ENCODE measurements at regions not wholly inside any gene's neighbourhood (a gene's known extent, or its start where the extent isn't known, plus 50 kb on each side); places are given as distances from the start of the nearest gene placed in this dataset.

DNA sequence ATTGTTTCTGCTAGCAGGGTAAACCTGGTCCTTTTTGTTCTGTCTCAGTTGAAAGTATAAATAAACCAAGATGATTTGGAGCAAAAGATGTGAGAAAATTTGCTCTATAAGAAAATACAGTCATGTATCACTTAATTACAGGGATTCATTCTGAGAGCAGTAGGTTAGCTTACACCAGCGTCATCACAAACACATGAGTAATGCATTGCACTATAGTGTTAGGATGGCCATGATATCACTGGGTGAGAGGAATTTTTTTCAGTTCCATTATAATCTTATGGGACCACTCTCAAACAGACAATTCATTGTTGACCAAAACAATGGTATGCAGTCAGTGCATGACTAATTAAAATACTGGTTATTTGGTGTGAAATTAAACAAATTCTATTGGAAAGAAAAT is 430.9 kb downstream of the CHSY3 start:
- no peaks in the 10 kb centered on the region for H3K4me1 ChIP-seq (ENCODE audit: control insufficient read depth, insufficient read depth, low read length)
- H3K36me3 ChIP-seq (ENCODE audit: control insufficient read depth in 2 of 2, insufficient read depth in 1 of 2, low read length in 2 of 2), result no peaks in the 10 kb centered on the region
- H3K9me3 ChIP-seq (ENCODE audit: control insufficient read depth, insufficient read depth, low read depth, low read length), result no peaks in the 10 kb centered on the region
- no peak for TF ChIP-seq REPIN1 (tag by site-specific recombination; IDR thresholded peaks at IDR 0.05; ENCODE audit: low read depth)
- TF ChIP-seq, protein P1, sequence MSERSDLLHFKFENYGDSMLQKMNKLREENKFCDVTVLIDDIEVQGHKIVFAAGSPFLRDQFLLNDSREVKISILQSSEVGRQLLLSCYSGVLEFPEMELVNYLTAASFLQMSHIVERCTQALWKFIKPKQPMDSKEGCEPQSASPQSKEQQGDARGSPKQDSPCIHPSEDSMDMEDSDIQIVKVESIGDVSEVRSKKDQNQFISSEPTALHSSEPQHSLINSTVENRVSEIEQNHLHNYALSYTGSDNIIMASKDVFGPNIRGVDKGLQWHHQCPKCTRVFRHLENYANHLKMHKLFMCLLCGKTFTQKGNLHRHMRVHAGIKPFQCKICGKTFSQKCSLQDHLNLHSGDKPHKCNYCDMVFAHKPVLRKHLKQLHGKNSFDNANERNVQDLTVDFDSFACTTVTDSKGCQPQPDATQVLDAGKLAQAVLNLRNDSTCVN (tag by site-specific recombination; optimal IDR thresholded peaks at IDR 0.05), result no peak
- no peak for TF ChIP-seq ZNF785 (tag by site-specific recombination; IDR thresholded peaks at IDR 0.05)
- TF ChIP-seq TCF7L2 (IDR thresholded peaks at IDR 0.05; ENCODE audit: borderline replicate concordance, low read depth, low read length), result no peak
- no peak for TF ChIP-seq ZNF24 (tag by site-specific recombination; IDR thresholded peaks at IDR 0.05)
- no peak for TF ChIP-seq ZNF157 (tag by site-specific recombination; IDR thresholded peaks at IDR 0.05)
- TF ChIP-seq MEIS1 (CRISPR knock-in tag; IDR thresholded peaks at IDR 0.05; ENCODE audit: borderline replicate concordance), result no peak
- TF ChIP-seq ZNF423 (tag by site-specific recombination; IDR thresholded peaks at IDR 0.05), result no peak
- no peak for TF ChIP-seq ZFP37 (tag by site-specific recombination; IDR thresholded peaks at IDR 0.05)
- TF ChIP-seq ZNF175 (tag by site-specific recombination; IDR thresholded peaks at IDR 0.05), result no peak
- no peak for TF ChIP-seq ZNF596 (tag by site-specific recombination; IDR thresholded peaks at IDR 0.05)
- TF ChIP-seq, protein P2, sequence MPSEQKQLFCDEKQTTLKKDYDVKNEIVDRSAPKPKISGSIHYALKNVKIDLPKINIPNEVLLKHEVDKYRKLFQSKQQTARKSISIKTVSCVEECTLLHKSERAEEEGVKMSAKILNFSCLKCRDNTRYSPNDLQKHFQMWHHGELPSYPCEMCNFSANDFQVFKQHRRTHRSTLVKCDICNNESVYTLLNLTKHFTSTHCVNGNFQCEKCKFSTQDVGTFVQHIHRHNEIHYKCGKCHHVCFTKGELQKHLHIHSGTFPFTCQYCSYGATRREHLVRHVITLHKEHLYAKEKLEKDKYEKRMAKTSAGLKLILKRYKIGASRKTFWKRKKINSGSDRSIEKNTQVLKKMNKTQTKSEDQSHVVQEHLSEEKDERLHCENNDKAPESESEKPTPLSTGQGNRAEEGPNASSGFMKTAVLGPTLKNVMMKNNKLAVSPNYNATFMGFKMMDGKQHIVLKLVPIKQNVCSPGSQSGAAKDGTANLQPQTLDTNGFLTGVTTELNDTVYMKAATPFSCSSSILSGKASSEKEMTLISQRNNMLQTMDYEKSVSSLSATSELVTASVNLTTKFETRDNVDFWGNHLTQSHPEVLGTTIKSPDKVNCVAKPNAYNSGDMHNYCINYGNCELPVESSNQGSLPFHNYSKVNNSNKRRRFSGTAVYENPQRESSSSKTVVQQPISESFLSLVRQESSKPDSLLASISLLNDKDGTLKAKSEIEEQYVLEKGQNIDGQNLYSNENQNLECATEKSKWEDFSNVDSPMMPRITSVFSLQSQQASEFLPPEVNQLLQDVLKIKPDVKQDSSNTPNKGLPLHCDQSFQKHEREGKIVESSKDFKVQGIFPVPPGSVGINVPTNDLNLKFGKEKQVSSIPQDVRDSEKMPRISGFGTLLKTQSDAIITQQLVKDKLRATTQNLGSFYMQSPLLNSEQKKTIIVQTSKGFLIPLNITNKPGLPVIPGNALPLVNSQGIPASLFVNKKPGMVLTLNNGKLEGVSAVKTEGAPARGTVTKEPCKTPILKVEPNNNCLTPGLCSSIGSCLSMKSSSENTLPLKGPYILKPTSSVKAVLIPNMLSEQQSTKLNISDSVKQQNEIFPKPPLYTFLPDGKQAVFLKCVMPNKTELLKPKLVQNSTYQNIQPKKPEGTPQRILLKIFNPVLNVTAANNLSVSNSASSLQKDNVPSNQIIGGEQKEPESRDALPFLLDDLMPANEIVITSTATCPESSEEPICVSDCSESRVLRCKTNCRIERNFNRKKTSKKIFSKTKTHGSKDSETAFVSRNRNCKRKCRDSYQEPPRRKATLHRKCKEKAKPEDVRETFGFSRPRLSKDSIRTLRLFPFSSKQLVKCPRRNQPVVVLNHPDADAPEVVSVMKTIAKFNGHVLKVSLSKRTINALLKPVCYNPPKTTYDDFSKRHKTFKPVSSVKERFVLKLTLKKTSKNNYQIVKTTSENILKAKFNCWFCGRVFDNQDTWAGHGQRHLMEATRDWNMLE (tag by site-specific recombination; conservative IDR thresholded peaks at IDR 0.05; ENCODE audit: low read depth), result no peak
- TF ChIP-seq GFI1B (tag by site-specific recombination; IDR thresholded peaks at IDR 0.05), result no peak
- no peak for TF ChIP-seq ZNF214 (tag by site-specific recombination; IDR thresholded peaks at IDR 0.05; ENCODE audit: borderline replicate concordance)
- TF ChIP-seq ZNF514 (tag by site-specific recombination; IDR thresholded peaks at IDR 0.05), result no peak
- TF ChIP-seq, protein P3, sequence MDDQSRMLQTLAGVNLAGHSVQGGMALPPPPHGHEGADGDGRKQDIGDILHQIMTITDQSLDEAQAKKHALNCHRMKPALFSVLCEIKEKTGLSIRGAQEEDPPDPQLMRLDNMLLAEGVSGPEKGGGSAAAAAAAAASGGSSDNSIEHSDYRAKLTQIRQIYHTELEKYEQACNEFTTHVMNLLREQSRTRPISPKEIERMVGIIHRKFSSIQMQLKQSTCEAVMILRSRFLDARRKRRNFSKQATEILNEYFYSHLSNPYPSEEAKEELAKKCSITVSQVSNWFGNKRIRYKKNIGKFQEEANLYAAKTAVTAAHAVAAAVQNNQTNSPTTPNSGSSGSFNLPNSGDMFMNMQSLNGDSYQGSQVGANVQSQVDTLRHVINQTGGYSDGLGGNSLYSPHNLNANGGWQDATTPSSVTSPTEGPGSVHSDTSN (CRISPR knock-in tag; IDR thresholded peaks at IDR 0.05), result no peak
- TF ChIP-seq, protein P4, sequence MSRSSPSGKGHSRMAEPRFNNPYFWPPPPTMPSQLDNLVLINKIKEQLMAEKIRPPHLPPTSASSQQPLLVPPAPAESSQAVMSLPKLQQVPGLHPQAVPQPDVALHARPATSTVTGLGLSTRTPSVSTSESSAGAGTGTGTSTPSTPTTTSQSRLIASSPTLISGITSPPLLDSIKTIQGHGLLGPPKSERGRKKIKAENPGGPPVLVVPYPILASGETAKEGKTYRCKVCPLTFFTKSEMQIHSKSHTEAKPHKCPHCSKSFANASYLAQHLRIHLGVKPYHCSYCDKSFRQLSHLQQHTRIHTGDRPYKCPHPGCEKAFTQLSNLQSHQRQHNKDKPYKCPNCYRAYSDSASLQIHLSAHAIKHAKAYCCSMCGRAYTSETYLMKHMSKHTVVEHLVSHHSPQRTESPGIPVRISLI (tag by site-specific recombination; IDR thresholded peaks at IDR 0.05), result no peak
- TF ChIP-seq KLF16 (tag by site-specific recombination; IDR thresholded peaks at IDR 0.05), result no peak
- TF ChIP-seq, protein P5, sequence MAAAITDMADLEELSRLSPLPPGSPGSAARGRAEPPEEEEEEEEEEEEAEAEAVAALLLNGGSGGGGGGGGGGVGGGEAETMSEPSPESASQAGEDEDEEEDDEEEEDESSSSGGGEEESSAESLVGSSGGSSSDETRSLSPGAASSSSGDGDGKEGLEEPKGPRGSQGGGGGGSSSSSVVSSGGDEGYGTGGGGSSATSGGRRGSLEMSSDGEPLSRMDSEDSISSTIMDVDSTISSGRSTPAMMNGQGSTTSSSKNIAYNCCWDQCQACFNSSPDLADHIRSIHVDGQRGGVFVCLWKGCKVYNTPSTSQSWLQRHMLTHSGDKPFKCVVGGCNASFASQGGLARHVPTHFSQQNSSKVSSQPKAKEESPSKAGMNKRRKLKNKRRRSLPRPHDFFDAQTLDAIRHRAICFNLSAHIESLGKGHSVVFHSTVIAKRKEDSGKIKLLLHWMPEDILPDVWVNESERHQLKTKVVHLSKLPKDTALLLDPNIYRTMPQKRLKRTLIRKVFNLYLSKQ (tag by site-specific recombination; IDR thresholded peaks at IDR 0.05; ENCODE audit: borderline replicate concordance), result no peak
- POLR2A ChIA-PET, result no interaction called here
- no peak overlapping the region for H3K27ac ChIP-seq (ENCODE audit: extremely low read depth, low read depth, low read length)
- CTCF ChIA-PET, result no interaction called here
- no peak overlapping the region for H3K4me3 ChIP-seq (ENCODE audit: low read depth, low read length)
